HEK293 (cell line): ENCODE measurements at regions not wholly inside any gene's neighbourhood (a gene's known extent, or its start where the extent isn't known, plus 50 kb on each side); places are given as distances from the start of the nearest gene placed in this dataset.

Experiments used
- BCL11B ChIP-seq: fragments of 450-650 bp; formaldehyde crosslinking; IDR thresholded peaks from 2 replicates; pipeline ENCODE4 v1.5.1; 2016; ENCODE audit warnings: low read depth, missing biosample characterization, missing genetic modification characterization
- CTCF ChIP-seq: fragments of 450-650 bp; formaldehyde crosslinking; IDR thresholded peaks from 2 replicates; pipeline ENCODE4 v1.5.1; 2016; ENCODE audit warnings: missing biosample characterization, missing genetic modification characterization
- GFI1B ChIP-seq: fragments of 450-650 bp; formaldehyde crosslinking; IDR thresholded peaks from 2 replicates; pipeline ENCODE4 v1.5.1; 2016; ENCODE audit warnings: missing biosample characterization, missing genetic modification characterization
- PATZ1 ChIP-seq: fragments of 450-650 bp; formaldehyde crosslinking; IDR thresholded peaks from 2 replicates; pipeline ENCODE4 v1.5.1; 2016; ENCODE audit warnings: missing biosample characterization, missing genetic modification characterization
- REST ChIP-seq: fragments of 450-650 bp; formaldehyde crosslinking; IDR thresholded peaks from 2 replicates; pipeline ENCODE4 v1.5.1; 2016; ENCODE audit warnings: missing biosample characterization, missing genetic modification characterization
- ZNF214 ChIP-seq: fragments of 450-650 bp; formaldehyde crosslinking; IDR thresholded peaks from 2 replicates; pipeline ENCODE4 v1.5.1; 2017; ENCODE audit warnings: missing biosample characterization, mild to moderate bottlenecking, missing genetic modification characterization, borderline replicate concordance
- ZNF23 ChIP-seq: fragments of 450-650 bp; formaldehyde crosslinking; IDR thresholded peaks from 2 replicates; pipeline ENCODE4 v1.5.1; 2016; ENCODE audit warnings: missing biosample characterization, missing genetic modification characterization, borderline replicate concordance
- ZNF785 ChIP-seq: fragments of 450-650 bp; formaldehyde crosslinking; IDR thresholded peaks from 2 replicates; pipeline ENCODE4 v1.5.1; 2016; ENCODE audit warnings: missing biosample characterization, missing genetic modification characterization

- TF ChIP-seq CTCF (tag by site-specific recombination) (no peak), ZNF23 (tag by site-specific recombination) (no peak), REST (no peak), PATZ1 (no peak), ZNF785 (tag by site-specific recombination) (no peak), BCL11B (no peak), ZNF214 (no peak), GFI1B (tag by site-specific recombination) (no peak)
Observed at GRCh38 chr11:37643968-37644367, 1045.9 kb upstream of the RAG2 start.
